Gastrocnemius medialis (tissue), 4 donors: ENCODE measurements at regions not wholly inside any gene's neighbourhood (a gene's known extent, or its start where the extent isn't known, plus 50 kb on each side); places are given as distances from the start of the nearest gene placed in this dataset.

Experiments
- POLR2A ChIP-seq, 2 donors: fragments of 450-650 bp; IDR thresholded peaks; one replicate each; pipeline ENCODE4 v1.6.1; 2017; ENCODE audit warnings: antibody characterized with exemption in 2 of 2, mild to moderate bottlenecking in 2 of 2, moderate library complexity in 2 of 2
- TF ChIP-seq, protein P1 (sequence below), 5 experiments: fragments of 450-650 bp in 3 of 5; fragments of 200-600 bp in 2 of 5; sonication (generic) in 2 of 5; IDR thresholded peaks in 4 of 5; conservative IDR thresholded peaks in 1 of 5; 1 replicate in 4 of 5; 2 replicates in 1 of 5; pipeline ENCODE4 v1.5.1; 2016 to 2019; ENCODE audit warnings: antibody characterized with exemption in 5 of 5, mild to moderate bottlenecking in 3 of 5, moderate library complexity in 3 of 5

GRCh38 chr2:146806364-146807005, 1038.3 kb upstream of the ACVR2A start:
- TF ChIP-seq, protein P1, sequence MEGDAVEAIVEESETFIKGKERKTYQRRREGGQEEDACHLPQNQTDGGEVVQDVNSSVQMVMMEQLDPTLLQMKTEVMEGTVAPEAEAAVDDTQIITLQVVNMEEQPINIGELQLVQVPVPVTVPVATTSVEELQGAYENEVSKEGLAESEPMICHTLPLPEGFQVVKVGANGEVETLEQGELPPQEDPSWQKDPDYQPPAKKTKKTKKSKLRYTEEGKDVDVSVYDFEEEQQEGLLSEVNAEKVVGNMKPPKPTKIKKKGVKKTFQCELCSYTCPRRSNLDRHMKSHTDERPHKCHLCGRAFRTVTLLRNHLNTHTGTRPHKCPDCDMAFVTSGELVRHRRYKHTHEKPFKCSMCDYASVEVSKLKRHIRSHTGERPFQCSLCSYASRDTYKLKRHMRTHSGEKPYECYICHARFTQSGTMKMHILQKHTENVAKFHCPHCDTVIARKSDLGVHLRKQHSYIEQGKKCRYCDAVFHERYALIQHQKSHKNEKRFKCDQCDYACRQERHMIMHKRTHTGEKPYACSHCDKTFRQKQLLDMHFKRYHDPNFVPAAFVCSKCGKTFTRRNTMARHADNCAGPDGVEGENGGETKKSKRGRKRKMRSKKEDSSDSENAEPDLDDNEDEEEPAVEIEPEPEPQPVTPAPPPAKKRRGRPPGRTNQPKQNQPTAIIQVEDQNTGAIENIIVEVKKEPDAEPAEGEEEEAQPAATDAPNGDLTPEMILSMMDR (IDR thresholded peaks at IDR 0.05 in 4 of 5, conservative IDR thresholded peaks at IDR 0.05 in 1 of 5): no peak
- no peak for TF ChIP-seq POLR2A (IDR thresholded peaks at IDR 0.05)
